ENCODE measurements at regions not wholly inside any gene's neighbourhood (a gene's known extent, or its start where the extent isn't known, plus 50 kb on each side); places are given as distances from the start of the nearest gene placed in this dataset.

DNA sequence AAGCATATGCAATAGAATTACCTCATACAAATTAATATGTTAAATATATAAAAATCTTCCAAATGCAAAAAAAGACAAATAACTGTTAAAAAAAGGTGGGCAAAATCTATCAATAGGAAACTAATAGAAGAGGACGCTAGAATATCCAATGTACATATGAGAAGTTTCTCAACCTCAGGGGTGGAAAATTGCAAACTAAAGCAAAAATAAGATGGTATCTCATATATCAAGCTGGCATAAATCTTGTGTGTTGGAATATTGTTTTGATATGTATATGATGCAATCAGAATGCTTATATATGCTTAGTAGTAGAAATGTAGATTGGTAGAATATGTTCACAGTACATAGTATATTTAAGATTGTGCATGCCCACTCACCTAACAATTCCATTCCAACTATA is 395.0 kb upstream of the OPRM1 start:
- no peak for DNase-seq (ENCODE audit: low spot score)

DNA sequence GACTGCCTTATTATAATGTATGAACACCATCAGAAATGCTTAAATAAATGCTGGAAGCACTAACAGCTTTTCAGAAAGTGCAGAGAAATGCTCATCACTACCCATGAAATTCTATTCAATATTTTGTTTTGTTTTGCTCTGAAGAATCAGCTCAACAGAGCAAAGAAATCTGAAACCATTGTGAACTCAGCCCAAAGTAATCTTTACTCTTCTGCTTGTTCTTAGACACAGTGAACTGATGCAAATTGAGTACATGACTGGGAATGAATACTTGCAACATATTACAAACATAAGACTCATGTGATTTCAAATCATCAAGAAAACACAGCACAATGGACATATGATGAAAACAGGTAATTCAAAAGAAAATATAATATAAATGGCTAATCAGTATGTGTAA is 404.6 kb upstream of the OPRM1 start:
- DNase-seq (ENCODE audit: low spot score) = no peak

DNA sequence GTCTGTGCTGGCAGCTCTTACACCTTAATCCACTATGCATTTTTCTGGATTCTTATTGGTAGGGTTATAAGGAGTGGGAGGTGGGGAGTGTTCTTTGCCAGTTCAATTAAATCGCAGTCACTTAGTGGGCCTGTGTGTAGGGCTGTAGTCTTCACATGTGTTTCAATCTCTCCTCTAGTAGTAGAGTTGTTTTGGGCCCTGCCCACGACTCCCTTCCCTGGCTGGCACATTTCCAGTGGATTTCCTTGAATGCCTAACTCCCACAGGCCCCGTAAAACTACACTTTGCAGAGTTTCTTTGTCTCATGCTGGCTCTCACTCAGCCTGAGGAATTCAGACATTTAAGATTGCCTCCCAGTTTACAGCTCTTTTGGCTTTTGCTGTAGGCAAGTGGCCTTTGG is 414.0 kb upstream of the OPRM1 start:
- DNase-seq (ENCODE audit: low spot score) = no peak

DNA sequence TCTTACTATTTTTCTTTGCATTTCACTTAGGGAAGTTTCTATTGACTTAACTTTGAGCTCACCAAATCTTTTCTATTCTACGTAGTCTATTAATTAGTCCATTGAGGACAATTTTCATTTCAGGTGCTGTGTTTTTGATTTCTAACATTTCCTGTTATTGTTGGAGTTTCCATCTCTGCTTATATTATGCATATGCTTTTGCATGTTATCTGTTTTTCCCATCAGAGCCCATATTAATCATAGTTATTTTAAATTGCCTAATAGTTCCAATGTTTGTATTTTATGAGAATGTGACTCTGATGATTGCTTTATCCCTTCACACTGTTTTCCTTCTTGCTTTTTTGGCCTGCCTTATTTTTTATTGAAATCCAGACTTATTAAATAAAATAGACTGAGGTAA is 414.5 kb upstream of the OPRM1 start:
- no peak for DNase-seq (ENCODE audit: low spot score)

DNA sequence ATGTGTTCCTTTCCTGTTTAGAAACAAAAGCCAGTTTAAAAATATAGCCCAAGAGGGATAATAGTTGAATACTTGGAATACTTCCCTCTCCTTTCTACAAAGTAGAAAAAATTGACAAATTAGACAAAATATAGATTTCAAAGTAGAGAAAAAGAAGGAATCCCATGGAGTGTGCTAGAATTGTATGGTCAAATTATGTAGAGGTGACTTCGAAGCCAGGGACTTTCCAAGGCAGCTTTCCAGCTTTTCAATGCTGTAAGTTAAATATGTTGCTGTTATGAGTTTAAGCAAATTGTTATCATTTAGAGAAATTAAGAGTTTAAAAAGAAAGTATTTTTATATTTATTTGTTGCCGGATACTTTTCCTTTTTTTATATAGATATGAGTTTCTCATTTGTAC is 415.5 kb upstream of the OPRM1 start:
- DNase-seq (ENCODE audit: low spot score) = no peak

DNA sequence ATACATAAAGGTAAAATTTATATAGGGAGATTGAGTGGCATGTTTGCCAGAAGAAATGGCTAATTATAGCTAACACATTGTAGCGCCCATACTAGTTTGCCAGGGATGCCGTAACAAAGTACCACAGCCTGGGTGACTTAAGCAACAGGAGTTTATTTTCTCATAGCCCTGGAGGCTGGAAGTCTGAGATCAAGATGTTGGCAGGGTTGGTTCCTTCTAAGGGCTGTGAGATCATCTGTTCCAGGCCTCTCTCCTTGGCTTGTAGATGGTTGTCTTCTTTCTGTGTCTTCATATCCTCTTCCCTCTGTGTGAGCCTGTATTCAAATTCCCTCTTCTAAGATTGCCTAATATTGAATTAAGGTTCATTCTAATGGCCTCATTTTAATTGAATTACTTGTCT is 417.5 kb upstream of the OPRM1 start:
- no peak for DNase-seq (ENCODE audit: low spot score)

DNA sequence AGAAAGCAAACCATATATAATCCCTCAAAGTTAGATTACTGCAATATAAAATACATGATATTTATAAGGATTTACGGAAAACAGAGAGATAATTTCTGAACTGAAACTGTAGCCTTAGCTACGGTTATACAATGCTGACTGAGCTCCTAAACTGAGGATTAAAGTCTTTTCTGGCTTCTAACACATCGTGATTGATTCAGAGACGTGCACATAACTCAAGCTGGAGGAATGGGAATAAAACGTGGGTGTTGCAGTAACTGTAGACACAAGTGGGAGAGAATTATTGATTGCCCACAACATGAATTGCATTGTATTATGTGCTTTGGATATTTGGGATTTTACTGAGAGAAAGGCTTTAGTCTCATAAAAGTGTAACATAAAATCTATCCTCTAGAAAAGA is 418.0 kb upstream of the OPRM1 start:
- DNase-seq (ENCODE audit: low spot score) = no peak

DNA sequence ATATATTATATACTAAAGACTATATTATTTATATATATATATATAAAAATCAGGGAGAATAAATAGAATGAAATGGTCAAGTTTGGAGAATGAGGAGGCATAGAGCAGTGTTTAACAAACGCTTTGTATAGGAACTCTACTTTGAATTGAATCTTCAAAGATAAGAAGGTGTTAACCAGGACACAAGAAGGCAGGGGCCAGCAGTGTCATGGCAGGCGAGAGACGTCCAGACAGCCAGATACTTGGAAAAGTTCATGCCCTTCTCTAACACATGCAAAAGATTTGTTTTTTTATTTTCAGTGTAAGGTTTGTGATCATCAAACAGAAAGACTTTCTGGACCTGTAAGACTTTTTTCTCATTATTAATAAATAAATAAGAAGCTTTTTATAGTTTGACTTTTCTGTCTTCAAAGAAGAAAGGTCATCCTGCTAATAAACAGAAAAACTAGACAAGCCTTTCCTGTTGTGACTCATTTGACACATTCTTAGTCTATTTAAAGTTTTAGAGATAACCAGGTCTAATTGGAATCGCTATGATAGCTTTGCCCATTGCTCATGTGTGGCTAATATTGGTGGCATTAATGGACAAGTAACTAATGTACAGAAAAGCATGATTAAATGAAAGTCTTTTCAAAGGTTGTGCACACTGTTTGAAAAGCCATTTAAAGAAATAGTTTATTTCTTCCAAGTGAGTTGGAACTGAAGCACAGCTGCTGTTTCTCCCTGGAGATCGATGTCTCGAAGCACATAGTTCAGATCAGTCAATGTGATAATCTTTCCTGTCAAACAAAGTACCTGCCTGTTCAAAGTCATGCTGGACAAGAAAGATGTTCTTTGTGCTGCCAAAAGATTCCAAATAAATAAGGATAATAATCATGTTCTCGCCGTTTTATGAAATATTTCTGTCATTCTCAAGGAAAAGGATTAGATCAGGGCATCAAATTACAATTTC is 420.4 kb upstream of the OPRM1 start:
- DNase-seq (ENCODE audit: low spot score) = no peak

DNA sequence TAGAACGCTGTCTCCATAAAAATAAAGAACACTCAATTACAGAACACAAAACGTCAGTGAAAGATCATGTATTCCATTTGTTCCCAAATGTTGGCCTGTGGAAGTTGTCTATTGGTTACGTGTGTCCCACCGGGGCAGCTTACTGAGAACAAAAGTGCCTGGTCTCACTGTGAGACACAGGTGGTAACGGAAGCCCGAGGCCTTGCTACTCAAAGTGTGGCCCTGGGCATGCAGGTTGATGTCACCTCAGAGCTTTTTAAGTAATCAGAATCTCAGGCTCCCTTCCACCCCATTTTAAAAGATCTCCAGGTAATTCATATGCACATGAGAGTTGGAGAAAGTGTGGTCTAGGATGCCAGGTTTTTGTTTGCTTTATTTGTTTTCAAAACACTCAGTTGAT is 422.5 kb upstream of the OPRM1 start:
- DNase-seq (ENCODE audit: low spot score) = no peak

DNA sequence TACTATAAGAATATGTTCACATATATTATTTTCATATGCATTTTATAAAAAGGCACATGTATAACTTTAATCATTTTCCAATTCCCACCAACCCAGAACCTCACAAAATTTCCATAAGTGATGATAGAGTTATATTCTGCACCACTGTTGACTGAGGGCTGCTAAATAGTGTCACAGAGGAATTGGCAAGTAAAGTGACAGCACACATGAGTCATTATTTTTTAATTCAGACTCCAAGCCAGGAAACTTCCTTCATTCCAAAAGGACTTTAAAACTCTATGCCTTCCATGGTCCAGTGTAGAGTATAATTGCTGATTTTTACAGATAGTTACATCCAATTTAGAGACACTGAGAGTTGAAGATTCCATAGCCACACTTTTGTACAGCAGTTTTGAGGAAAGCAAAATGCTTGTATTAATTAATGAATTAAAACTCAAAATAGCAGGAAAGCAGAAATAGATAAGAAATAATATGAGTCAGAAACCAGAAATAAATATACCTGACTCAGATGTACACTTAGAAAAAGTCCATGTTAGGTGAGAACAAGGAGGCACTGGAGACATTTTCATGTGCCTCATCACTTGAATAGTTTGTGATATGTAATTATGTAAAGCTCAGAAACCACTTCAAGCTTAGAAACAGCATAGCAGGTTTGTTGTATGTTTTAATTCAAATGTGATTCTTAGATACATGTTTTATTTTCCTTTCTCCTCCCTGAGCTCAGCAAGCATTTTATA is 425.2 kb upstream of the OPRM1 start:
- no peak for DNase-seq (ENCODE audit: low spot score)

DNA sequence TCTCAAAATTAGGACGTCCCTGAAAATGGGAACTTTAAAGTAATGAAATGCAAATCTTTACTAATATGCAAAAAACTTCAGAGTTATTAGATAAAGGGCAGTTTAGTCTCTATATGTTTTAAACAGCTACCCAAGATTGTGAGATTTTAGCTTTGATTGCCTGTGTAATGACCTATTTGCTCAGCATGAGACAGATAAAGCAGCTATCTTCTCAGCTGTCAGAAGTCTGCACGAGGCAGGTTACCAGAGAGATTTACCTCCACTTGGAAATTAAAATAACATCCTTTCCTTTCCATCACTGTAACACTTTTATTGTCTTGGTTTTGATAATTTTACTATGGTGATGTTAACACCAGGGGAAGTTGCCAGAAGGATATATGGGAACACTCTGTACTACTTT is 436.6 kb upstream of the OPRM1 start:
- no peak for DNase-seq (ENCODE audit: low spot score)

DNA sequence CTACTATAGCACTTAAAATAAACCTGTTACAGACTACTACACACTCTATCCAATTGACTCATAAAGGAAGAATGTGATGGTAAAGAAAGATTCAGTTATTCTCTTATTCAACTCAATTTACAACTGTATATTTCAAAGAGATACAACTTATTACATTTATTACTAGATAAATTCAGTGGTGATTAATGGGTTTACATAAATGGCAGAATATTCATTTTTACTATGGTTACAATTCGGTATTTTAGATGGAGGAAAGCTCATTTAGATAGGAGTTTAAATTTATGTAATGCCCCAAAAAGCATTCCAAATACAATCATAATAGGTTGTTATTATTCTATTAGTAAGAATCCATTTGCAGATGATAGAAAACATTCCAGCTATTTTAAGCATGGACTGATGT is 439.1 kb upstream of the OPRM1 start:
- DNase-seq (ENCODE audit: low spot score) = no peak

DNA sequence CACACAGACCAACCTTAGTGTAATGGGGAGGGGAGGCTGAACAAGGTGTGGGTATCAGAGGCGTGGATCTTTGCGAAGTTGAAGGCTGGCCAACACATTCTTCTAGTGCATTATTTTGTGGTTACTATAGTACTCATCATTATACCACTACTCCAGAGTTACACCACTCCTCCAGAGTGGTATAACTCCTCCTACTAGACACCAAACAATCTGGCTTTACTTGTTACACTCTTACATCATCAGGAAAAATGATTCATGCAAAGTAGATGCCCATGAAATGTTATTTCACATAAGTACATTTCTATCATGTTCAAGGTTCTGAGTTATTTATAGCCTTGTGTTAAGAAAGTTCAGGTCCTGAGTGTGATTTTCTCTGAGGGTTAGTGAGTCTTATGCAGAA is 443.1 kb upstream of the OPRM1 start:
- no peak for DNase-seq (ENCODE audit: low spot score)

DNA sequence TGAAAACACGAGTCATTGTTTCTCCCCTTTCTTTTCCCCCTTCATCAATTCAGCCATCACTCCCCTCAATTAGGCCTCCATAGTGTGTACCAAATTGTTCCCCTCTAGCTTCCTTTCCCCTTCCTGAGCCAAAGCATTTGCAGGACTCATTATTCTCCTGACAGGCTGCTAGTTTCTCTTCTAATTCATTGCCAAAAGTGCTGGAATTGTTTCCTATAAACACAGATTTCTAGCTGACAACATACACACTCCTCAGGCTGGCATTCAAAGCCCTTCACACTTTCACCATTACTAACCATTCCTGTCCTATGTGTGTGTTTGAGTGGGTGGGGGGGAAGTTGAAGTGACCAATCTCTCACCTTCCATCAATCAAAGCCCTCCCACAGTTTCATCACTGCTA is 444.2 kb upstream of the OPRM1 start:
- no peak for DNase-seq (ENCODE audit: low spot score)

DNA sequence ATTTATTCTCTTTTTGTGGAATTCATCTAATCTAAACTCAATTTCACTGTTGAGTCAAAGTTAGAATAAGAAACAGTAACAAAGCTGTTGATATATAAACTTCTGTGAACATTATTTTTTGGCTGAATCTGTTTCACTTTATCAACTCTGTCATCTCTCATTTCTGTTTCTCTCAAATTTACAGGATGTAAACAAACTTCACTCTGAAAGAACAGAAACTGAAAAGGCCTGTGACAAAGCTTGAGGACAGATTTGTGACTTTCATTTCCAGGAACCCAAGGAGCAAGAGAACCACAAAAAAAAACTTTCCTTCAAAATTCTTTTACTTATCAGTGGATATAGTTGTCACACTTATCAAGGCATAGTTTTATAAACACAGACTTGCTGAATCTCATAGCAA is 447.9 kb upstream of the OPRM1 start:
- no peak for DNase-seq (ENCODE audit: low spot score)

DNA sequence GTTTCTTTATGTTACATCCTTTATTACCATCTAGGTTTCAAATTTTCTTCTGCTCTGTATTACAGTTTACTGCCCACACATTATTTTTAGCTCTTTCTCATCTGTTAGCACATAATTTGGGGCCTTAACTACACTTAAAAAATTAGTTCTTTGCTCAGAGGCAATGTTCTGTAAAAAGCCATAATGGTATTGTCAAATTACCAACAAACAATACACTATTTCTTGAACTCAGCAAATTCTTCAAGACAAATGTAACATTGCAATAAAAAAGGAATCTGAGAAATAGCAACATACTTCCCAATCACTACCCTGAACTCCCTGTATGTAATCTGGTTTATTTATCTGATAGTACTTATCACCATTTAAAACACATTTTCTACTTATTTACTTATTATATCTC is 448.6 kb upstream of the OPRM1 start:
- no peak for DNase-seq (ENCODE audit: low spot score)

DNA sequence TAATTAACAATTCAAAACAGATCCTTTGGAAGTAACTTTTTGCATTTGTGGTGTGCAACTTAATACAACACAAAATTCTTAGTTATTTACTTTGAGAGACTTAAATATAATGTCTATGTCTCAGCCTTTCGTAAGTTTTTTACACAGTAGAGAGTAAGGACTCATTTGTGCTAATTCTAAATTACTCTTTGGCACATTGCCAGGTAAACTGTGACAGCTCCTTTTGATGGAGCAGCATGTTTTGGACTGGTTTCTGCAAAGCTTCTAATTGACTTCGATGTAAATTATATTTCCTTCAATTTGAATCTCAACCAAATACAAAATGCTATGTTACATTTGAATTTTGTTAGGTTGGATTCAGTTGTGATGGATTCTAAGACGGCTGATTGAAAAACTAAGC is 450.7 kb upstream of the OPRM1 start:
- DNase-seq (ENCODE audit: low spot score) = no peak

DNA sequence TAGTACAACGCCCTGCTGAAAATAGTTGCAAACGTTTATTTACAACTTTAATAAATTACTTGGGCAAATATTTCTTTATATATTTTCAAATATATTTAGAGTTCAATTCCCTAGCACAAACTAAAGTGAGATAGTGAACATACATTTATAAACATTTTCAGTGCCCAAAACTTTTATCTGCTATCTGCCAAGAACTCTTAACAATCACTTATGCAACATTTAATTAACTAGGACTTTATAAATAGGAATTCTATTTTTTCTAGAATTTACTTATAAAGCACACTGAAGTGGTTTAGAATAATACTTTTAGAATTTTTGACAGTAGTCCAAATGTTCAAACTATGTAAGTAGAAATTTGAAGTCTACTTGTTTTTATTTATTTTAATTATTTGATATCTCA is 452.6 kb upstream of the RGS17 start:
- DNase-seq (ENCODE audit: low spot score) = no peak

DNA sequence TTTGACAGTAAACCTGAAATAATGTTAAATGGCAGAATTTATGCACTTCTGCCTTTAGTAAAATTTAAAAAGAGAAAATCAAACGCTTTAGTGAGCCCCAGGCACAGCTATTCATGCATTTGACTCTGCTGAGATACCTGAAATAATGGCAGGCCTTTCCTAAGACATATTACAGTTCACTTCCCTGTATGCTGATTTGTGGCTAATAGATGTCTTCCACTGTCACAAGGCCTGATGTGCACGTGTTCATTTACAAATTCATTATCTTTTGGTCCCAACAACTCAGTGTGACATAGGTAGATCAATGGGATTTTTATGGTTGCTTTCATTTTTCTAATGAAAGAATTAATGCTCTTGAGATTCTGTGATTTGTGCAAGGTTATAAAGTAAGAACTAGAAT is 449.7 kb upstream of the RGS17 start:
- DNase-seq (ENCODE audit: low spot score) = no peak

DNA sequence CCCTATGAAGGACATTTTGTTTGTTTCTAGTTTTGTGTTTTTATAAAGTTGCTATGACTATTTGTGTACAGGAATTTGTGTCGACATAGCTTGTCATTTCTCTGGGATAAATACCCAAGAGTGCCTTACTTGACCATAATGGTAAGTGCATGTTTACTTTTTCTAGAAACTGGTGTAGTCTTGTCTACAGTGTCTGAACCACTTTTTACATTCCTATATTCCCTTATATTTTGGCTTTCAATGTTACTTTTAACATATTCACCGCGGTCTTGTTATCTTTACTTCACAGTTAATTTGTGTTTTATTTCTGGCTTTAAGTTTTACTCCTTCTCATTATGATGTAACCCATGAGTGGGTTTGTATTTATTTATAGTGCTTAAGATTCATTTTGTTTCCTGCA is 444.4 kb upstream of the RGS17 start:
- no peak for DNase-seq (ENCODE audit: low spot score)

DNA sequence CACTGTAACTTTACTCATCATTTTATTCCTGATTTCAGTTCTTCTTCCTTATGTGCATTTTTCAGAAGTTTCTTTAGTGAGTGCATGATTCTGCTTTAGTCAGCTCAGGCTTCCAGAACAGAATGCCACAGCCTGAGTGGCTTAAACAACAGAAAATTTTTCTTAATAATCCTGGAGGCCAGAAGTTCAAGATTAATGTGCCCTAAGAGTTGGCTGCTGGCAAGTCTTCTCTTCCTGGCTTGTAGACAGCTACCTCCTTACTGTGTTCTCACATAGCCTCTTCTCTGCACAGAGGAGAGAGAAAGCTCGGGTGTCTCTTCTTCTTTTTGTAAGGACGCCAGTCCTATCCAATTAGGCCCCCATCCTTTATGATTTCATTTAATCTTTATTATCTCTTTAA is 443.1 kb upstream of the RGS17 start:
- no peak for DNase-seq (ENCODE audit: low spot score)

DNA sequence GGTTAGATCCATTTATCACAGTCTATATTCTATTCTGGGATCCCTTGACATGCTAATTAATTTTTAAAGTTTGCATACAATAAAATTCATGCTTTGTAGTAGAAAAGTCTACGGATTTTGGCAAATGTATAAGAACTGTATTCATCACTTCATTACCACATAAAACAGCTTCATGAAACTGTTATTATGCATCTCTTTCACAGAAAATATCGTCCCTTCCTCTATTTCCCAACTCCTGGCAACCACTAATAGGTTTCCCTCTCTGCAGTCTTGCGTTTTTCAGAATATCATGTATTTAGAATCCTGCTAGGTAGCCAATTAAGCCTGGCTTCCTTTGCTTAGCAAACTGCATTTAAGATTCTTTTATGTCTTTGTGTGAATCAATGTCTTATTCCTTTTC is 441.3 kb upstream of the RGS17 start:
- DNase-seq (ENCODE audit: low spot score) = no peak

DNA sequence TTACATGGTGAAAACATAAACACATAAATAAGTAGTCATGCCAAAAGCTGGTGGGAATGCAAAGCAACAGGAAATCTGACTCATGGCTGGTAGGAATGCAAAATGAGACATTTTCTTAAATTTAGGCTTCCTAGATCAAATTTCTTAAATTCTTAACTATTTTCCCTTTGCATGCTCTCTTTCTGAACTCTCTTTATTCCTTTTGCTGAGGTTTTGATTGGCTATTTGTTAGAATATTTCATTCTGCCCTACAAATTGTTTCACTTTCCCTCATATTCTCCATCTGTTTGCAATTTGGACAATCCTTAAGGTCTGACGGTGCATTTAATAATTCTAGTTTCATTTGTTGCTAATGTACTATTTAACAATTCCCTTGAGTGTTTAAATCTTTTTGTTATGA is 437.5 kb upstream of the RGS17 start:
- no peak for DNase-seq (ENCODE audit: low spot score)

Data from mucosa of gallbladder (tissue), 1 donor.